OCI-LY7 (cell line): ENCODE measurements at regions not wholly inside any gene's neighbourhood (a gene's known extent, or its start where the extent isn't known, plus 50 kb on each side); places are given as distances from the start of the nearest gene placed in this dataset.
"Not testable (repeated sequence)": the region's sequence is repeated elsewhere in the genome, so short reads cannot be mapped to it uniquely, and the experiment has no call there.

Experiments used
- EZH2phosphoT487 ChIP-seq: fragments of 200-600 bp; sonication (generic); IDR thresholded peaks from 2 replicates; pipeline ENCODE4 v1.6.1; 2018; ENCODE audit warnings: low read depth, borderline replicate concordance, mild to moderate bottlenecking, mixed run types, antibody characterized with exemption, low read length, moderate library complexity, mixed read lengths
- TF ChIP-seq, protein P1 (sequence below): fragments of 200-600 bp; sonication (generic); conservative IDR thresholded peaks from 2 replicates; pipeline ENCODE4 v1.5.1; 2014; ENCODE audit warnings: mild to moderate bottlenecking, antibody characterized with exemption, low read length, moderate library complexity, mixed read lengths

DNA sequence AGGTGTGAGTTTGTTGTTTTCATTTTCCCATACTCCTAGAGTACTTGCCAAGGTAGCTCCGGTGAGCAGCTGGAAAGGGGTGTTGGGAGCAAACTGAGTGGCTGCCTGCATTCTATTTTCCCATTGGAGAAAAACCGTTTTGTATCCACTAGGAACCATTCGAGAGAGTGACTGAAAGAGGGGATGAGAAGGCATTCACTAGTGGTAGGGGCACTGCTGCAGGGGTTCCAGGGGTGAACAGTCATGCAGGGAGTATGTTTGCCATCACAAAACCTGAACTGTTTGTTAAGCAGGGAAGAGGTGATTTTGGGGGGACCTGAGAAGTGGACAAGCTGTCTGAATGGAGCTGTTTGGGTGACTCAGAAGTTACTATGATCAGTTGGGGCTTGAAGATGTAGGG is 367.5 kb upstream of the SFSWAP start:
- TF ChIP-seq EZH2phosphoT487: not testable (repeated sequence)
- TF ChIP-seq, protein P1, sequence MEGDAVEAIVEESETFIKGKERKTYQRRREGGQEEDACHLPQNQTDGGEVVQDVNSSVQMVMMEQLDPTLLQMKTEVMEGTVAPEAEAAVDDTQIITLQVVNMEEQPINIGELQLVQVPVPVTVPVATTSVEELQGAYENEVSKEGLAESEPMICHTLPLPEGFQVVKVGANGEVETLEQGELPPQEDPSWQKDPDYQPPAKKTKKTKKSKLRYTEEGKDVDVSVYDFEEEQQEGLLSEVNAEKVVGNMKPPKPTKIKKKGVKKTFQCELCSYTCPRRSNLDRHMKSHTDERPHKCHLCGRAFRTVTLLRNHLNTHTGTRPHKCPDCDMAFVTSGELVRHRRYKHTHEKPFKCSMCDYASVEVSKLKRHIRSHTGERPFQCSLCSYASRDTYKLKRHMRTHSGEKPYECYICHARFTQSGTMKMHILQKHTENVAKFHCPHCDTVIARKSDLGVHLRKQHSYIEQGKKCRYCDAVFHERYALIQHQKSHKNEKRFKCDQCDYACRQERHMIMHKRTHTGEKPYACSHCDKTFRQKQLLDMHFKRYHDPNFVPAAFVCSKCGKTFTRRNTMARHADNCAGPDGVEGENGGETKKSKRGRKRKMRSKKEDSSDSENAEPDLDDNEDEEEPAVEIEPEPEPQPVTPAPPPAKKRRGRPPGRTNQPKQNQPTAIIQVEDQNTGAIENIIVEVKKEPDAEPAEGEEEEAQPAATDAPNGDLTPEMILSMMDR: not testable (repeated sequence)
